GM13977 (cell line): ENCODE measurements at regions not wholly inside any gene's neighbourhood (a gene's known extent, or its start where the extent isn't known, plus 50 kb on each side); places are given as distances from the start of the nearest gene placed in this dataset.
A peak's percentile ranks its signal among the peaks of the same experiment; 100 is the strongest.

Experiments used
- DNase-seq: peaks from one replicate; pipeline ENCODE4 v3.0.0; 2012; ENCODE audit warnings: low spot score
- CTCF ChIP-seq: IDR thresholded peaks from 2 replicates; pipeline ENCODE4 v1.5.1; 2012; ENCODE audit warnings: mild to moderate bottlenecking, control low read depth; ENCODE audit not compliant: insufficient read depth; ENCODE audit errors: extremely low read depth, missing control alignments
- in situ Hi-C: fragments of 300-500 bp; cut with MboI; formaldehyde crosslinking; loops from one replicate; pipeline ENCODE4 v1.12.0; 2022; ENCODE audit warnings: low sequenced_read_pairs, low pct_unique_long_range_greater_than_20kb, mixed read lengths, inconsistent platforms; ENCODE audit not compliant: unreplicated experiment

GRCh38 chr5:74957029-74957784, 91.0 kb upstream of the FAM169A start:
- TF ChIP-seq CTCF = no peak
- in situ Hi-C loops = no loop called here
- DNase-seq = no peak

- in situ Hi-C loops = no loop called here
- no peak for TF ChIP-seq CTCF
- DNase-seq = no peak
Measured at GRCh38 chr5:74956278-74956677, 90.1 kb upstream of the FAM169A start.

GRCh38 chr5:74954919-74955318, 88.7 kb upstream of the FAM169A start:
- DNase-seq = no peak
- no peak for TF ChIP-seq CTCF
- in situ Hi-C loops = no loop called here

GRCh38 chr5:74953937-74954720, 87.9 kb upstream of the FAM169A start:
- DNase-seq = peak; percentile 23
- in situ Hi-C loops = no loop called here
- TF ChIP-seq CTCF = no peak

GRCh38 chr5:74953554-74953936, 87.4 kb upstream of the FAM169A start:
- in situ Hi-C loops = no loop called here
- DNase-seq = no peak
- no peak for TF ChIP-seq CTCF

- no peak for TF ChIP-seq CTCF
- in situ Hi-C loops = no loop called here
- DNase-seq = no peak
Measured at GRCh38 chr5:74952406-74952805, 86.2 kb upstream of the FAM169A start.
